Muscle layer of colon (tissue), 2 donors: ENCODE measurements at regions not wholly inside any gene's neighbourhood (a gene's known extent, or its start where the extent isn't known, plus 50 kb on each side); places are given as distances from the start of the nearest gene placed in this dataset.
A peak's percentile ranks its signal among the peaks of the same experiment; 100 is the strongest.

Source experiments
- H3K27ac ChIP-seq: one replicate; pipeline ENCODE4 v1.7.0; 2013; ENCODE audit warnings: low read depth, mild to moderate bottlenecking, low read length, moderate library complexity
- H3K27me3 ChIP-seq, 2 donors: one replicate each; pipeline ENCODE4 v1.7.0; 2013; ENCODE audit warnings: low read length in 2 of 2, mild to moderate bottlenecking in 2 of 2; ENCODE audit not compliant: insufficient read depth in 2 of 2, control insufficient read depth in 1 of 2
- H3K36me3 ChIP-seq: one replicate; pipeline ENCODE4 v1.7.0; 2013; ENCODE audit warnings: mild to moderate bottlenecking, low read length; ENCODE audit not compliant: insufficient read depth
- H3K4me1 ChIP-seq: one replicate; pipeline ENCODE4 v1.7.0; 2013; ENCODE audit warnings: mild to moderate bottlenecking, low read length; ENCODE audit not compliant: insufficient read depth
- H3K4me3 ChIP-seq, 2 donors: one replicate each; pipeline ENCODE4 v1.7.0; 2013; ENCODE audit warnings: low read length in 2 of 2, low read depth in 1 of 2, mild to moderate bottlenecking in 1 of 2, moderate library complexity in 1 of 2
- H3K9ac ChIP-seq: one replicate; pipeline ENCODE4 v1.7.0; 2013; ENCODE audit warnings: low read length
- H3K9me3 ChIP-seq: one replicate; pipeline ENCODE4 v1.7.0; 2013; ENCODE audit warnings: mild to moderate bottlenecking, low read length
- donor health status: abdominal sarcoma.
- donor health status: Adenocarcinoma of cecum.

- Histone ChIP-seq H3K27me3 (no peaks in the 10 kb centered on the region), H3K4me1 (no peaks in the 10 kb centered on the region), H3K4me3 (no peak overlapping the region), H3K9me3 (no peaks in the 10 kb centered on the region), H3K27ac (no peak overlapping the region), H3K36me3 (no peaks in the 10 kb centered on the region), H3K9ac (no peak overlapping the region)
Observed at GRCh38 chr1:228958121-228958520, 222.8 kb downstream of the RHOU start.

DNA sequence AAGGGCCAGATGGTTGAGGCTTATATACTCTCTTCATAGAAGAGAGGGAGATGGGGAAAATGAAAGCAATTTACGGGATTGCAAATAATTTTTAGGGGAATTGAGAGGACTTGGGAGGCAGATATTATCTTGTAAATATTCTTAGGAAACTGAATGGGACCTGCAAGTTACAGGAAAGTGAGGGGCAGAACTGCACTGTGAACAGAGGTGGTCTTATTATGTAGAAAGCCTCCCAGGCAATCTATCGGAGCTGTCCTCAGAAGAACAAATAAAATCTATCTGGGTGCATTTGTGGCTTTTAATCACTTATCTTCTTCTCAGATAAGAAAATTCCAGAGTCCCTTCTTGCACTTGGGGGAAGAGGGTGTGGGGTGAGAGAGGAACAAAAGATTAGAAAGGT lies 223.5 kb downstream of the RHOU start:
- Histone ChIP-seq H3K27me3 (no peaks in the 10 kb centered on the region), H3K36me3 (no peaks in the 10 kb centered on the region), H3K4me3 (no peak overlapping the region), H3K4me1 (peaks cover 2% of the 10 kb centered on the region), H3K9me3 (no peaks in the 10 kb centered on the region), H3K27ac (no peak overlapping the region), H3K9ac (no peak overlapping the region)

DNA sequence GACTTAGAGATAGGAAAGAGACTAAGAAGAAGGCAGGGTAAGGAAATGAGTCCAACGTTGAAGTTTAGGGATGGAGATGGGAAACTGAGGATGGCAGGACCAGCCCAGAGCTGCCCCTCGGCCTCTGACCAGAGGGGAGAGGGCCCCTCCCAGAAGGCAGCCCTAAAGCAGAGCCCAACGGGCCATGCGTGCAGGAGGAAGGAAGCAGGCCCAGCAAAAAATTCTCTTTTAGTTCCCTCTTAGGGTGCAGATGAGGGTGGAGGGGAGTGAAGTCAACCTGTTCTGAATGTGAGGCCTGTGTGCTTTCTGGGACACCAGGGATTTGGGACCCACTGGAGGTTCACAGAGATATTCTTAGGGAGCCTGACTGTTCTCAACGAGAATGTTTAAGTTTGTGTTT lies 225.4 kb downstream of the RHOU start:
- peaks cover 12% of the 10 kb centered on the region for H3K4me1 ChIP-seq
- H3K27ac ChIP-seq = no peak overlapping the region
- no peaks in the 10 kb centered on the region for H3K9me3 ChIP-seq
- H3K4me3 ChIP-seq = no peak overlapping the region
- no peaks in the 10 kb centered on the region for H3K36me3 ChIP-seq
- H3K9ac ChIP-seq = no peak overlapping the region
- no peaks in the 10 kb centered on the region for H3K27me3 ChIP-seq

- H3K4me1 ChIP-seq = peaks cover 12% of the 10 kb centered on the region
- H3K27me3 ChIP-seq = no peaks in the 10 kb centered on the region
- H3K4me3 ChIP-seq = no peak overlapping the region
- no peak overlapping the region for H3K27ac ChIP-seq
- H3K9me3 ChIP-seq = no peaks in the 10 kb centered on the region
- H3K9ac ChIP-seq = no peak overlapping the region
- no peaks in the 10 kb centered on the region for H3K36me3 ChIP-seq
Observed at GRCh38 chr1:228961511-228961910, 226.2 kb downstream of the RHOU start.

- H3K9ac ChIP-seq = peak overlapping the region; percentile 1
- no peak overlapping the region for H3K4me3 ChIP-seq
- peaks cover 12% of the 10 kb centered on the region for H3K4me1 ChIP-seq
- no peaks in the 10 kb centered on the region for H3K9me3 ChIP-seq
- no peaks in the 10 kb centered on the region for H3K36me3 ChIP-seq
- H3K27ac ChIP-seq = peak overlapping the region; percentile 10
- H3K27me3 ChIP-seq = no peaks in the 10 kb centered on the region
Observed at GRCh38 chr1:228963795-228964177, 228.5 kb downstream of the RHOU start.

GRCh38 chr1:228964178-228965089 lies 229.2 kb downstream of the RHOU start:
- H3K36me3 ChIP-seq = no peaks in the 10 kb centered on the region
- no peaks in the 10 kb centered on the region for H3K9me3 ChIP-seq
- H3K4me1 ChIP-seq = peaks cover 12% of the 10 kb centered on the region
- H3K4me3 ChIP-seq = no peak overlapping the region
- H3K9ac ChIP-seq = peak overlapping the region; percentile 1
- H3K27me3 ChIP-seq = no peaks in the 10 kb centered on the region
- peak overlapping the region; percentile 55 for H3K27ac ChIP-seq

DNA sequence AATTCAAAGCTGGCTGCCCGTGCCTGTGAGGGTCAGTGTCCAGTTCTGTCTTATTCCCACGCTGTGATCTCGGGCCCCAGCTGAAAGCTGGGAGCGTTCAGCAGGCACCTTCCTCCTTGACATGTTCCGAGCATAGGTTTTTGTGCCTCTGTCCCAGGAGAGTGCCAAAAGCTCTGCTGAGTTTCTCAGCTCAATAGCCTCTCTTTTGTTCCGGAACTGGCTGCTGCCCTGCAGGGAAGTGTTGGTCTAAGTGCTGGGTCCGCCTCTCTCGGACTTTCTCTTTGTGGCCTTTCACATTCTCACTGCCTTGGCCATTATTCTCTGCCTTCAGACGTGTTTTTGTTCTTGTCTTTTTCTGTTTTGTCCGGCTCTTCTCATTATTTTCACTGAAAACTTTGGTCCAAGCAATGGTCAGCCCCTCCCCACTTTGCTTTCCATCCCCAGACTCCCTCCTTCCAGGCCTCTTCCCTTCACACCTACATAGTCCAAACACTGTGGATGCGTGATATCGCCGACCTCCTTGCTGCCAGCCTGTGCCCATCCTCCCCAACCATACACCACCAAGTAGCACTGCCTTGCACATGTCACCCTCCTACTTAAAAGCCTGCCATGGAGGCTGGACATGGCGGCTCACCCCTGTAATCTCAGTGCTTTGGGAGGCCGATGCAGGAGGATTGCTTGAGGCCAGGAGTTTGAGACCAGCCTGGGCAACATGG lies 233.8 kb downstream of the RHOU start:
- H3K4me1 ChIP-seq = peaks cover 8% of the 10 kb centered on the region
- H3K27ac ChIP-seq = no peak overlapping the region
- H3K9ac ChIP-seq = no peak overlapping the region
- no peaks in the 10 kb centered on the region for H3K9me3 ChIP-seq
- no peak overlapping the region for H3K4me3 ChIP-seq
- H3K36me3 ChIP-seq = no peaks in the 10 kb centered on the region
- H3K27me3 ChIP-seq = no peaks in the 10 kb centered on the region

- no peaks in the 10 kb centered on the region for H3K36me3 ChIP-seq
Observed at GRCh38 chr1:228969953-228970800, 234.9 kb downstream of the RHOU start.

DNA sequence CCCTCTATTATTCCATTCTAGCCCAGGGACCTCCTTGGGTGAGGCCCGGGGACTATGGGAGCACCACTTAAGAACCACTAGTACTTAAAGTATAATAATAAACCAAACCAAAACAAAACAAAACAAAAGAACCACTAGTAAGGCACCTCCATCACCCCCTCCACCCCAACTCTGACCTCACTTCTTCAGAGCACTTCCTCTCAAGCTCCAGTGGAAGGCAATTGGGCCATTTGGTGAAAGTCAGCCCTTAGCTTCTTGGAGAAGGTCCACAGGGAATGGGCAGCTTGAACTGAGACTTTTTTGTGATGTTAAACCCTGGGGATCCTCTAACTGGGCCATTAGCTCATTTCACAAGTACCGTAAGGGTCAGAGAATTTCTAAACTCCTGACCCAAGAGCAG lies 237.3 kb downstream of the RHOU start:
- no peaks in the 10 kb centered on the region for H3K9me3 ChIP-seq
- no peaks in the 10 kb centered on the region for H3K27me3 ChIP-seq
- no peak overlapping the region for H3K4me3 ChIP-seq
- no peaks in the 10 kb centered on the region for H3K36me3 ChIP-seq
- H3K9ac ChIP-seq = no peak overlapping the region
- H3K4me1 ChIP-seq = no peaks in the 10 kb centered on the region
- H3K27ac ChIP-seq = no peak overlapping the region

More at GRCh38 chr1:228969953-228970800, 234.9 kb downstream of the RHOU start:
- H3K27me3 ChIP-seq = no peaks in the 10 kb centered on the region
- no peaks in the 10 kb centered on the region for H3K4me1 ChIP-seq
- no peak overlapping the region for H3K9ac ChIP-seq
- H3K27ac ChIP-seq = no peak overlapping the region
- H3K4me3 ChIP-seq = no peak overlapping the region
- no peaks in the 10 kb centered on the region for H3K9me3 ChIP-seq

DNA sequence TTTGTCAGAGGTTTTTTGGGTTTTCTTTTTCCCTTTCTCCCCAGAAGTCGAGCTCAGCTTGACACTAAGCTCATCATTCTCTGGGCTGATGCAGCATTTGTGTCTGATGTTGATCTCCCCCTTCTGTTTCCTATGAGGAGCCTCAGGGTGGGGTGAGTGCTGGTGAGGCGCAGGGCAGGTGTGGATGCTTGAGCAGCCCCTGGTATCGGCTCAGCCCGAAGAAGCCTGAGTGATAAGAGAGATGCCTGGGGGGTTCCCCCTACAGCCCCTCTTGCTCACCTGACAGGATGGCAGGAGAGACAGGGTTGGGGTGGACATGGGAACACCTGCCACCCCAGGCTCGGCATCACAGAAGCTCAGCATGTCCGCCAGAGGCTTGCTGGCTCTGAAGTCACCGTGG lies 239.0 kb downstream of the RHOU start:
- Histone ChIP-seq H3K4me3 (no peak overlapping the region), H3K9ac (no peak overlapping the region), H3K4me1 (peaks cover 11% of the 10 kb centered on the region)

DNA sequence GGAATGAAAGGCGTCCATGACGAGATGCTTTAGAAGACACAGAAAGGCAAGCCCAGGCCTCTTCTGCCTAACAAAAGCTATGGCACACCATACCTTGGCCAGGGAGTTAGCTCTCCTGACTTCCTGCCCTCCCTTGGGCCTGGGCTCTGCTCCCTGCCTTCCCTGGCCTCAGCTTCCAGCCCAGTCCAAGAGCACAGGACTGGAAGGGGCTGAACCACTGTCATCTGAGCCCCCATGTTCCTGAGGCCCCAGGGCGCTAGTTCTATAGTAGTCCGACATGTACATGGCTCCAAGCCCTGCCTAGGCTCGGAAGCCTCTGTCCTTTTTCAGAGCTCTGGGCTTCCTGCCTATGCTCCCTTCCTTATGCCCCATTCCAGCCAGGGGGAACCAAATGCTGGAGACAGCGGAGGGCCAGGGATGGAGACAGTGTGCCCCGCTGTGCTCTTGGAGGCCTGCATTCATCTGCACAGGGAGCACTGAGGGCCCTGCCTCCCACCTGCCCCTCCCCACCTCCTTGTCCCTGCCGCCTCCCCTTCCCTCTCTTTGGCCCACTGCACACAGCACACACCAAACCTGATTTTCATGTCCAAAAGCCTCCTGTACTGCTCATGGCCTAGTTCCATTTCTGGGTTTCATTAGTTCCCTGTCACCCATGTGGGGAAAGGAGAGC lies 240.1 kb downstream of the RHOU start:
- Histone ChIP-seq H3K36me3 (no peaks in the 10 kb centered on the region), H3K9me3 (no peaks in the 10 kb centered on the region), H3K27me3 (no peaks in the 10 kb centered on the region)

More for the DNA sequence above, 239.0 kb downstream of the RHOU start:
- Histone ChIP-seq H3K36me3 (no peaks in the 10 kb centered on the region), H3K9me3 (no peaks in the 10 kb centered on the region), H3K27ac (no peak overlapping the region), H3K27me3 (no peaks in the 10 kb centered on the region)

More for the DNA sequence above, 240.1 kb downstream of the RHOU start:
- Histone ChIP-seq H3K9ac (no peak overlapping the region), H3K4me3 (no peak overlapping the region), H3K27ac (no peak overlapping the region), H3K4me1 (peaks cover 22% of the 10 kb centered on the region)
